ENCODE measurements at regions not wholly inside any gene's neighbourhood (a gene's known extent, or its start where the extent isn't known, plus 50 kb on each side); places are given as distances from the start of the nearest gene placed in this dataset.

- DNase-seq: no peak
These were observed 145.5 kb upstream of the CELF2 start for GRCh38 chr10:10872035-10872673.

GRCh38 chr10:10872764-10873163, 144.9 kb upstream of the CELF2 start:
- no peak for DNase-seq

GRCh38 chr10:10873289-10873688, 144.4 kb upstream of the CELF2 start:
- no peak for DNase-seq

- DNase-seq: no peak
These were observed 143.8 kb upstream of the CELF2 start for GRCh38 chr10:10873915-10874314.

GRCh38 chr10:10878963-10879362, 138.7 kb upstream of the CELF2 start:
- DNase-seq: no peak

GRCh38 chr10:10881117-10881813, 136.4 kb upstream of the CELF2 start:
- no peak for DNase-seq

GRCh38 chr10:10883737-10884136, 133.9 kb upstream of the CELF2 start:
- no peak for DNase-seq

GRCh38 chr10:10886861-10887531, 130.7 kb upstream of the CELF2 start:
- DNase-seq: no peak

GRCh38 chr10:10891124-10892082, 126.3 kb upstream of the CELF2 start:
- DNase-seq: no peak

GRCh38 chr10:10892290-10892875, 125.3 kb upstream of the CELF2 start:
- no peak for DNase-seq

- DNase-seq: no peak
These were observed 120.3 kb upstream of the CELF2 start for GRCh38 chr10:10897400-10897799.

GRCh38 chr10:10901906-10902305, 115.8 kb upstream of the CELF2 start:
- DNase-seq: no peak

GRCh38 chr10:10902951-10903350, 114.7 kb upstream of the CELF2 start:
- DNase-seq: no peak

GRCh38 chr10:10903620-10904019, 114.1 kb upstream of the CELF2 start:
- DNase-seq: no peak

GRCh38 chr10:10910634-10911033, 107.0 kb upstream of the CELF2 start:
- DNase-seq: no peak

- no peak for DNase-seq
These were observed 106.6 kb upstream of the CELF2 start for GRCh38 chr10:10911035-10911434.

GRCh38 chr10:10911471-10911921, 106.2 kb upstream of the CELF2 start:
- no peak for DNase-seq

- DNase-seq: no peak
These were observed 103.5 kb upstream of the CELF2 start for GRCh38 chr10:10914144-10914543.

- no peak for DNase-seq
These were observed 102.5 kb upstream of the CELF2 start for GRCh38 chr10:10915215-10915614.

- no peak for DNase-seq
These were observed 100.6 kb upstream of the CELF2 start for GRCh38 chr10:10917031-10917430.

GRCh38 chr10:10919976-10920375, 97.7 kb upstream of the CELF2 start:
- DNase-seq: no peak

GRCh38 chr10:10921826-10922461, 95.7 kb upstream of the CELF2 start:
- no peak for DNase-seq
